BLaER1 treated with 17β-estradiol and CSF1 and Interleukin-3, amounts not matched to agents 10 nM and 100 nM (cell line): ENCODE measurements at regions not wholly inside any gene's neighbourhood (a gene's known extent, or its start where the extent isn't known, plus 50 kb on each side); places are given as distances from the start of the nearest gene placed in this dataset.

Source experiments
- H3K27ac ChIP-seq, 11 experiments: shearing (Covaris generic); formaldehyde crosslinking; 2 replicates each; pipeline ENCODE4 v1.8.1; 2022
- H3K27me3 ChIP-seq, 11 experiments: shearing (Covaris generic); formaldehyde crosslinking; 2 replicates each; pipeline ENCODE4 v1.8.1; 2022
- H3K36me3 ChIP-seq, 11 experiments: shearing (Covaris generic); formaldehyde crosslinking; 2 replicates each; pipeline ENCODE4 v1.8.1; 2022
- H3K4me1 ChIP-seq, 10 experiments: shearing (Covaris generic); formaldehyde crosslinking; 2 replicates each; pipeline ENCODE4 v1.8.1; 2022
- H3K4me2 ChIP-seq, 11 experiments: shearing (Covaris generic); formaldehyde crosslinking; 2 replicates each; pipeline ENCODE4 v1.8.1; 2022
- H3K4me3 ChIP-seq, 10 experiments: shearing (Covaris generic); formaldehyde crosslinking; 2 replicates each; pipeline ENCODE4 v1.8.1; 2022
- H3K9ac ChIP-seq, 11 experiments: shearing (Covaris generic); formaldehyde crosslinking; 2 replicates each; pipeline ENCODE4 v1.8.1; 2022
- H3K9me3 ChIP-seq, 11 experiments: shearing (Covaris generic); formaldehyde crosslinking; replicated peaks in 1 of 11; 2 replicates each; pipeline ENCODE4 v1.8.1; 2022
- H4K20me1 ChIP-seq, 11 experiments: shearing (Covaris generic); formaldehyde crosslinking; 2 replicates each; pipeline ENCODE4 v1.8.1; 2022
- Cebpa-rat ChIP-seq, 11 experiments: shearing (Covaris generic); IDR thresholded peaks; 2 replicates each; pipeline ENCODE4 v1.8.1; 2022

GRCh38 chr18:56067214-56067894 lies 479.4 kb upstream of the TCF4 start:
- Histone ChIP-seq H3K27ac (no peak overlapping the region), H3K4me2 (no peak overlapping the region)

GRCh38 chr18:56066524-56067213 lies 478.7 kb upstream of the TCF4 start:
- Histone ChIP-seq H3K27me3 (no peaks in the 10 kb centered on the region), H3K9ac (no peak overlapping the region), H3K9me3 (peaks cover 0 to 7% (median 0%) of the 10 kb centered on the region in 11 experiments; a peak in 2 of 22 replicates), H4K20me1 (no peaks in the 10 kb centered on the region), H3K4me3 (no peak overlapping the region), H3K4me2 (no peak overlapping the region), H3K36me3 (no peaks in the 10 kb centered on the region), H3K27ac (no peak overlapping the region), H3K4me1 (no peaks in the 10 kb centered on the region)
- TF ChIP-seq Cebpa-rat (IDR thresholded peaks at IDR 0.05), result no peak

More at GRCh38 chr18:56067214-56067894, 479.4 kb upstream of the TCF4 start:
- H3K4me3 ChIP-seq, result no peak overlapping the region
- H3K4me1 ChIP-seq, result no peaks in the 10 kb centered on the region
- H4K20me1 ChIP-seq, result no peaks in the 10 kb centered on the region
- H3K9ac ChIP-seq, result no peak overlapping the region
- TF ChIP-seq Cebpa-rat (IDR thresholded peaks at IDR 0.05), result no peak
- no peaks in the 10 kb centered on the region for H3K36me3 ChIP-seq
- H3K9me3 ChIP-seq, result peaks cover 0 to 7% (median 0%) of the 10 kb centered on the region in 11 experiments; a peak in 2 of 22 replicates
- no peaks in the 10 kb centered on the region for H3K27me3 ChIP-seq

GRCh38 chr18:56065086-56065485 lies 477.1 kb upstream of the TCF4 start:
- Histone ChIP-seq H4K20me1 (no peaks in the 10 kb centered on the region), H3K9me3 (peaks cover 0 to 3% (median 0%) of the 10 kb centered on the region in 11 experiments; a peak in 1 of 22 replicates), H3K27ac (no peak overlapping the region), H3K36me3 (no peaks in the 10 kb centered on the region), H3K9ac (no peak overlapping the region), H3K27me3 (no peaks in the 10 kb centered on the region), H3K4me1 (no peaks in the 10 kb centered on the region), H3K4me3 (no peak overlapping the region), H3K4me2 (no peak overlapping the region)
- TF ChIP-seq Cebpa-rat (IDR thresholded peaks at IDR 0.05), result no peak

GRCh38 chr18:56062931-56063330 lies 474.9 kb upstream of the TCF4 start:
- no peak for TF ChIP-seq Cebpa-rat (IDR thresholded peaks at IDR 0.05)

GRCh38 chr18:56060967-56061541 lies 473.1 kb upstream of the TCF4 start:
- TF ChIP-seq Cebpa-rat (IDR thresholded peaks at IDR 0.05), result no peak
- H3K4me2 ChIP-seq, result no peak overlapping the region
- H4K20me1 ChIP-seq, result no peaks in the 10 kb centered on the region
- H3K27me3 ChIP-seq, result no peaks in the 10 kb centered on the region
- H3K27ac ChIP-seq, result no peak overlapping the region
- H3K4me1 ChIP-seq, result no peaks in the 10 kb centered on the region
- no peak overlapping the region for H3K9ac ChIP-seq
- no peak overlapping the region for H3K4me3 ChIP-seq
- H3K36me3 ChIP-seq, result no peaks in the 10 kb centered on the region
- H3K9me3 ChIP-seq, result peaks cover 0 to 14% (median 6%) of the 10 kb centered on the region in 11 experiments; a peak in 11 of 22 replicates

More at GRCh38 chr18:56062931-56063330, 474.9 kb upstream of the TCF4 start:
- no peak overlapping the region for H3K4me3 ChIP-seq
- H3K27ac ChIP-seq, result no peak overlapping the region
- H3K9ac ChIP-seq, result no peak overlapping the region
- no peaks in the 10 kb centered on the region for H3K36me3 ChIP-seq
- no peaks in the 10 kb centered on the region for H3K27me3 ChIP-seq
- H4K20me1 ChIP-seq, result no peaks in the 10 kb centered on the region
- peaks cover 0 to 5% (median 0%) of the 10 kb centered on the region in 11 experiments; a peak in 5 of 22 replicates for H3K9me3 ChIP-seq
- no peaks in the 10 kb centered on the region for H3K4me1 ChIP-seq
- no peak overlapping the region for H3K4me2 ChIP-seq

- Histone ChIP-seq H4K20me1 (no peaks in the 10 kb centered on the region), H3K4me3 (no peak overlapping the region), H3K36me3 (no peaks in the 10 kb centered on the region), H3K27ac (no peak overlapping the region), H3K4me1 (no peaks in the 10 kb centered on the region), H3K4me2 (no peak overlapping the region), H3K9ac (no peak overlapping the region), H3K27me3 (no peaks in the 10 kb centered on the region), H3K9me3 (peaks cover 19 to 34% (median 27%) of the 10 kb centered on the region in 11 experiments)
- TF ChIP-seq Cebpa-rat (IDR thresholded peaks at IDR 0.05), result no peak
These were observed 464.2 kb upstream of the TCF4 start for GRCh38 chr18:56052202-56052601.

GRCh38 chr18:56044239-56044638 lies 456.2 kb upstream of the TCF4 start:
- no peak overlapping the region for H3K27ac ChIP-seq
- H3K9ac ChIP-seq, result no peak overlapping the region
- H3K4me3 ChIP-seq, result no peak overlapping the region
- no peaks in the 10 kb centered on the region for H3K36me3 ChIP-seq
- no peaks in the 10 kb centered on the region for H3K4me1 ChIP-seq
- H3K27me3 ChIP-seq, result no peaks in the 10 kb centered on the region
- no peak overlapping the region for H3K4me2 ChIP-seq
- no peak for TF ChIP-seq Cebpa-rat (IDR thresholded peaks at IDR 0.05)
- no peaks in the 10 kb centered on the region for H4K20me1 ChIP-seq
- peaks cover 25 to 35% (median 33%) of the 10 kb centered on the region in 11 experiments for H3K9me3 ChIP-seq

- Histone ChIP-seq H4K20me1 (no peaks in the 10 kb centered on the region), H3K9me3 (peaks cover 19 to 29% (median 27%) of the 10 kb centered on the region in 11 experiments), H3K4me2 (no peak overlapping the region), H3K4me1 (peaks cover 0 to 4% (median under 1%) of the 10 kb centered on the region in 10 experiments; a peak in 10 of 20 replicates), H3K36me3 (no peaks in the 10 kb centered on the region), H3K27ac (no peak overlapping the region), H3K27me3 (no peaks in the 10 kb centered on the region), H3K9ac (no peak overlapping the region), H3K4me3 (no peak overlapping the region)
- TF ChIP-seq Cebpa-rat (IDR thresholded peaks at IDR 0.05), result no peak
These were observed 455.7 kb upstream of the TCF4 start for GRCh38 chr18:56043641-56044061.

GRCh38 chr18:56042915-56043536 lies 455.0 kb upstream of the TCF4 start:
- Histone ChIP-seq H3K9me3 (peaks cover 13 to 23% (median 21%) of the 10 kb centered on the region in 11 experiments), H3K9ac (no peak overlapping the region), H3K36me3 (no peaks in the 10 kb centered on the region), H3K4me1 (peaks cover 0 to 11% (median 6%) of the 10 kb centered on the region in 10 experiments; a peak in 14 of 20 replicates), H3K4me3 (no peak overlapping the region), H4K20me1 (no peaks in the 10 kb centered on the region), H3K27ac (no peak overlapping the region), H3K27me3 (no peaks in the 10 kb centered on the region), H3K4me2 (no peak overlapping the region)
- no peak for TF ChIP-seq Cebpa-rat (IDR thresholded peaks at IDR 0.05)
